B cell (primary cell): ENCODE measurements at regions not wholly inside any gene's neighbourhood (a gene's known extent, or its start where the extent isn't known, plus 50 kb on each side); places are given as distances from the start of the nearest gene placed in this dataset.

Experiments
- EZH2 ChIP-seq: IDR thresholded peaks from 2 replicates; pipeline ENCODE4 v1.6.1; 2012; ENCODE audit warnings: borderline replicate concordance, low read depth, mild to moderate bottlenecking, moderate library complexity, low read length; ENCODE audit not compliant: insufficient read depth, poor library complexity, severe bottlenecking
- TF ChIP-seq, protein P1 (sequence below): fragments of 200-600 bp; IDR thresholded peaks from one replicate; pipeline ENCODE4 v1.8.0; 2022; ENCODE audit warnings: antibody characterized with exemption, mild to moderate bottlenecking

DNA sequence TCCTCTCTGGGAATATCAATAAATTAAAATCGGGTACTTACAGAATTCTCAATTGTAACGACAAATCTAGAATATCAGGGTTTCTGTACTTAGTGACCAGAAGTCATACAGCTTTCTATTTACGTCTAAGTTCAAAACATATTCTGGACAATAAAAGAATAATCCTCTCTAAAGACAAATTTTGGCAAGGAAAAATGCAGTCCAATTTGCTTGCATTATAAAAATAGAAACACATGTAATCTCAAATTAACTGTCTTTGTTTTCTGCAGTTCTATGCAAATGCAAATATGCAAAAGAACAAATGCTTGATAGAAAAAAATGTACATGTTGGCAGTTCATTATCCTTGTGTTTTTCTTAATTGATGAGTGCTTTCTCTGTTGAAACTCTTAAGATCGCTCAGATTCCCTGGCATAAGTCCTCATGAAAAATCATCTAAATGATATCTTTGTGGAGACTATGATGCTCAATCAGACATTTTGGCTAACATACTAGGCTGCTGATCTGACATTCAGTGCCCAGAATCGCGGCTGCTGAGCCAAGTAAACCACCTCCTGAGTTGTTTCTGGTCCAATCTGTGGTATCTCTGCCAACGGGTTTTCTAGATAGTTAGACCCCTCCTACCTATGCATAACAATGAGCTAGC lies 990.1 kb upstream of the C9orf72 start:
- TF ChIP-seq, protein P1, sequence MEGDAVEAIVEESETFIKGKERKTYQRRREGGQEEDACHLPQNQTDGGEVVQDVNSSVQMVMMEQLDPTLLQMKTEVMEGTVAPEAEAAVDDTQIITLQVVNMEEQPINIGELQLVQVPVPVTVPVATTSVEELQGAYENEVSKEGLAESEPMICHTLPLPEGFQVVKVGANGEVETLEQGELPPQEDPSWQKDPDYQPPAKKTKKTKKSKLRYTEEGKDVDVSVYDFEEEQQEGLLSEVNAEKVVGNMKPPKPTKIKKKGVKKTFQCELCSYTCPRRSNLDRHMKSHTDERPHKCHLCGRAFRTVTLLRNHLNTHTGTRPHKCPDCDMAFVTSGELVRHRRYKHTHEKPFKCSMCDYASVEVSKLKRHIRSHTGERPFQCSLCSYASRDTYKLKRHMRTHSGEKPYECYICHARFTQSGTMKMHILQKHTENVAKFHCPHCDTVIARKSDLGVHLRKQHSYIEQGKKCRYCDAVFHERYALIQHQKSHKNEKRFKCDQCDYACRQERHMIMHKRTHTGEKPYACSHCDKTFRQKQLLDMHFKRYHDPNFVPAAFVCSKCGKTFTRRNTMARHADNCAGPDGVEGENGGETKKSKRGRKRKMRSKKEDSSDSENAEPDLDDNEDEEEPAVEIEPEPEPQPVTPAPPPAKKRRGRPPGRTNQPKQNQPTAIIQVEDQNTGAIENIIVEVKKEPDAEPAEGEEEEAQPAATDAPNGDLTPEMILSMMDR = no peak
- TF ChIP-seq EZH2 = no peak
